Lung (tissue), 11 donors: ENCODE measurements at regions not wholly inside any gene's neighbourhood (a gene's known extent, or its start where the extent isn't known, plus 50 kb on each side); places are given as distances from the start of the nearest gene placed in this dataset.

Experiments
- ATAC-seq: fragments of 200-7000 bp; cut with Tn5 transposase; one replicate; pipeline ENCODE4 v1.9.1; 2020; ENCODE audit warnings: moderate number of reproducible peaks; ENCODE audit not compliant: insufficient read depth, low FRiP score
- DNase-seq, 3 donors: peaks; one replicate each; pipeline ENCODE4 v3.0.0-alpha.2; 2013 to 2017
- H3K27ac ChIP-seq, 2 donors: one replicate each; pipeline ENCODE4 v1.5.1; 2013; ENCODE audit warnings: mild to moderate bottlenecking in 2 of 2, moderate library complexity in 2 of 2, control low read depth in 1 of 2, inconsistent platforms in 1 of 2, low read depth in 1 of 2, low read length in 1 of 2
- H3K27me3 ChIP-seq, 3 donors: one replicate each; pipeline ENCODE4 v1.5.1; 2013; ENCODE audit warnings: low read length in 2 of 3; ENCODE audit not compliant: control insufficient read depth in 3 of 3, insufficient read depth in 3 of 3
- H3K36me3 ChIP-seq, 4 donors: one replicate each; pipeline ENCODE4 v1.5.1; 2013; ENCODE audit warnings: low read length in 4 of 4, mild to moderate bottlenecking in 1 of 4, moderate library complexity in 1 of 4; ENCODE audit not compliant: control insufficient read depth in 4 of 4, insufficient read depth in 4 of 4
- H3K4me1 ChIP-seq, 5 donors: one replicate each; pipeline ENCODE4 v1.5.1; 2013; ENCODE audit warnings: low read length in 5 of 5, mild to moderate bottlenecking in 2 of 5, moderate library complexity in 1 of 5; ENCODE audit not compliant: control insufficient read depth in 5 of 5, insufficient read depth in 5 of 5
- H3K4me3 ChIP-seq: one replicate; pipeline ENCODE4 v1.5.1; 2013; ENCODE audit warnings: mild to moderate bottlenecking, control low read depth, moderate library complexity
- H3K9ac ChIP-seq, 2 donors: one replicate each; pipeline ENCODE4 v1.5.1; 2013; ENCODE audit warnings: low read length in 2 of 2, control low read depth in 1 of 2; ENCODE audit not compliant: insufficient read depth in 1 of 2
- H3K9me3 ChIP-seq, 4 donors: one replicate each; pipeline ENCODE4 v1.5.1; 2013; ENCODE audit warnings: low read length in 3 of 4, mild to moderate bottlenecking in 1 of 4, moderate library complexity in 1 of 4; ENCODE audit not compliant: control insufficient read depth in 4 of 4, insufficient read depth in 3 of 4
- CTCF ChIP-seq: IDR thresholded peaks from 2 replicates; pipeline ENCODE4 v1.5.1; 2012; ENCODE audit warnings: mild to moderate bottlenecking; ENCODE audit errors: control extremely low read depth, extremely low read depth
- WGBS, 2 donors: extraction: QIAGEN DNeasy Blood & Tissue Kit; methylation state at CpG; one replicate each; pipeline ENCODE4 v1.1.7; 2013; 5-methylcytosine and 5-hydroxymethylcytosine counted together
- donor health status: control.
- donor health status: control.
- donor health status: Bipolar disorder and iron deficiency.
- donor health status: healthy.
- donor health status: DM: yes; HTN: yes; CAD: no.

GRCh38 chrX:130552444-130553073, 150.8 kb downstream of the RBMX2 start:
- Histone ChIP-seq H3K27me3 (peaks cover 0 to 24% (median 3%) of the 10 kb centered on the region in 3 donors), H3K4me1 (no peaks in the 10 kb centered on the region), H3K9ac (no peak overlapping the region), H3K9me3 (peaks cover 0 to 2% (median 0%) of the 10 kb centered on the region in 4 donors), H3K4me3 (no peak overlapping the region), H3K36me3 (no peaks in the 10 kb centered on the region), H3K27ac (no peak overlapping the region)
- no peak for TF ChIP-seq CTCF
- 66 to 84% methylated on average over 6 of the region's 6 CpGs for WGBS, 2 donors
- ATAC-seq (peak; percentile 2), DNase-seq (no peak)

GRCh38 chrX:130555341-130555740, 153.6 kb downstream of the RBMX2 start:
- DNase-seq (no peak), ATAC-seq (no peak)
- WGBS, 2 donors, result 74 to 95% methylated on average over 3 of the region's 3 CpGs
- no peak for TF ChIP-seq CTCF
- H3K4me3 ChIP-seq, result no peak overlapping the region
- H3K9me3 ChIP-seq, result no peaks in the 10 kb centered on the region
- no peak overlapping the region for H3K27ac ChIP-seq
- H3K9ac ChIP-seq, result no peak overlapping the region
- H3K27me3 ChIP-seq, result peaks cover 0 to 17% (median 3%) of the 10 kb centered on the region in 3 donors
- H3K4me1 ChIP-seq, result no peaks in the 10 kb centered on the region
- H3K36me3 ChIP-seq, result no peaks in the 10 kb centered on the region

- WGBS, 2 donors, result 41 to 80% methylated on average over 3 of the region's 3 CpGs
- ATAC-seq (no peak), DNase-seq (no peak)
- Histone ChIP-seq H3K4me1 (no peaks in the 10 kb centered on the region), H3K36me3 (no peaks in the 10 kb centered on the region), H3K27ac (no peak overlapping the region), H3K27me3 (peaks cover 0 to 15% (median under 1%) of the 10 kb centered on the region in 3 donors), H3K9ac (no peak overlapping the region), H3K4me3 (no peak overlapping the region), H3K9me3 (no peaks in the 10 kb centered on the region)
- no peak for TF ChIP-seq CTCF
Measured at GRCh38 chrX:130555757-130556156, 154.0 kb downstream of the RBMX2 start.

GRCh38 chrX:130556951-130557350, 155.2 kb downstream of the RBMX2 start:
- no peak overlapping the region for H3K9ac ChIP-seq
- ATAC-seq (no peak), DNase-seq (no peak)
- no peak overlapping the region for H3K27ac ChIP-seq
- TF ChIP-seq CTCF, result no peak
- H3K36me3 ChIP-seq, result no peaks in the 10 kb centered on the region
- H3K4me1 ChIP-seq, result no peaks in the 10 kb centered on the region
- H3K4me3 ChIP-seq, result no peak overlapping the region
- no peaks in the 10 kb centered on the region for H3K9me3 ChIP-seq
- WGBS, 2 donors, result 71 to 86% methylated on average over 1 of the region's 1 CpG
- peaks cover 0 to 12% (median 0%) of the 10 kb centered on the region in 3 donors for H3K27me3 ChIP-seq
